H9 (cell line): ENCODE measurements at regions not wholly inside any gene's neighbourhood (a gene's known extent, or its start where the extent isn't known, plus 50 kb on each side); places are given as distances from the start of the nearest gene placed in this dataset.

Experiments used
- DNase-seq: peaks from one replicate; pipeline ENCODE4 v3.0.0-alpha.2; 2017
- H2AFZ ChIP-seq: one replicate; pipeline ENCODE4 v1.6.1; 2013; ENCODE audit warnings: mild to moderate bottlenecking, low read length, control low read depth, moderate library complexity
- H2AK5ac ChIP-seq: 2 replicates; pipeline ENCODE4 v1.6.1; 2013; ENCODE audit warnings: low read length, control low read depth, mixed read lengths; ENCODE audit not compliant: insufficient read length
- H2BK120ac ChIP-seq: one replicate; pipeline ENCODE4 v1.6.1; 2013; ENCODE audit warnings: low read depth, mild to moderate bottlenecking, low read length, control low read depth, inconsistent platforms; ENCODE audit not compliant: poor library complexity, severe bottlenecking
- H2BK12ac ChIP-seq: 2 replicates; pipeline ENCODE4 v1.6.1; 2013; ENCODE audit warnings: low read length, control low read depth, mixed read lengths, low read depth; ENCODE audit not compliant: insufficient read length
- H2BK15ac ChIP-seq: 2 replicates; pipeline ENCODE4 v1.6.1; 2013; ENCODE audit warnings: low read depth, low read length, control low read depth
- H2BK20ac ChIP-seq: one replicate; pipeline ENCODE4 v1.6.1; 2013; ENCODE audit warnings: low read depth, mild to moderate bottlenecking, low read length, control low read depth, inconsistent platforms; ENCODE audit not compliant: poor library complexity, severe bottlenecking
- H2BK5ac ChIP-seq: 2 replicates; pipeline ENCODE4 v1.6.1; 2013; ENCODE audit warnings: low read length, control low read depth, mixed read lengths; ENCODE audit not compliant: insufficient read length
- H3K14ac ChIP-seq: 2 replicates; pipeline ENCODE4 v1.6.1; 2013; ENCODE audit warnings: low read length, control low read depth; ENCODE audit not compliant: insufficient read depth
- H3K18ac ChIP-seq: 2 replicates; pipeline ENCODE4 v1.6.1; 2013; ENCODE audit warnings: low read depth, mild to moderate bottlenecking, mixed read lengths, low read length, control low read depth; ENCODE audit not compliant: insufficient read length
- H3K23ac ChIP-seq: 2 replicates; pipeline ENCODE4 v1.6.1; 2013; ENCODE audit warnings: low read length, control low read depth, mixed read lengths, low read depth; ENCODE audit not compliant: insufficient read length
- H3K23me2 ChIP-seq: 2 replicates; pipeline ENCODE4 v1.6.1; 2013; ENCODE audit warnings: low read depth, mild to moderate bottlenecking, mixed read lengths, low read length, control low read depth; ENCODE audit not compliant: insufficient read length, poor library complexity, severe bottlenecking
- H3K27ac ChIP-seq: 2 replicates; pipeline ENCODE4 v1.5.1; 2013; ENCODE audit warnings: low read length, control low read depth, mixed read lengths, low read depth; ENCODE audit not compliant: insufficient read length
- H3K27me3 ChIP-seq: 2 replicates; pipeline ENCODE4 v1.6.1; 2013; ENCODE audit warnings: low read length, control low read depth, inconsistent platforms; ENCODE audit not compliant: insufficient read depth
- H3K4ac ChIP-seq: 2 replicates; pipeline ENCODE4 v1.6.1; 2013; ENCODE audit warnings: low read depth, mild to moderate bottlenecking, control low read depth, inconsistent platforms, low read length, moderate library complexity
- H3K4me1 ChIP-seq: 2 replicates; pipeline ENCODE4 v1.6.1; 2013; ENCODE audit warnings: low read length, control low read depth, inconsistent platforms; ENCODE audit not compliant: insufficient read depth
- H3K4me2 ChIP-seq: 2 replicates; pipeline ENCODE4 v1.6.1; 2013; ENCODE audit warnings: low read length, control low read depth, mixed read lengths; ENCODE audit not compliant: insufficient read length, insufficient read depth
- H3K56ac ChIP-seq: 2 replicates; pipeline ENCODE4 v1.6.1; 2013; ENCODE audit warnings: low read depth, mild to moderate bottlenecking, mixed read lengths, low read length, control low read depth; ENCODE audit not compliant: insufficient read length
- H3K79me1 ChIP-seq: 2 replicates; pipeline ENCODE4 v1.6.1; 2013; ENCODE audit warnings: low read depth, mild to moderate bottlenecking, moderate library complexity, low read length, control low read depth, inconsistent platforms; ENCODE audit not compliant: insufficient read depth, poor library complexity, severe bottlenecking
- H3K79me2 ChIP-seq: 2 replicates; pipeline ENCODE4 v1.6.1; 2013; ENCODE audit warnings: low read length, control low read depth, inconsistent platforms; ENCODE audit not compliant: insufficient read depth
- H3K9ac ChIP-seq: 2 replicates; pipeline ENCODE4 v1.6.1; 2013; ENCODE audit warnings: low read length, control low read depth, mixed read lengths; ENCODE audit not compliant: insufficient read length; ENCODE audit errors: extremely low read depth
- H3K9me3 ChIP-seq: one replicate; pipeline ENCODE4 v1.6.1; 2013; ENCODE audit warnings: low read depth, low read length, inconsistent platforms; ENCODE audit not compliant: control insufficient read depth
- H3T11ph ChIP-seq: one replicate; pipeline ENCODE4 v1.6.1; 2013; ENCODE audit warnings: mild to moderate bottlenecking, low read length, control low read depth, inconsistent platforms
- H4K20me1 ChIP-seq: one replicate; pipeline ENCODE4 v1.6.1; 2013; ENCODE audit not compliant: control insufficient read depth, insufficient read length, insufficient read depth
- H4K5ac ChIP-seq: 2 replicates; pipeline ENCODE4 v1.6.1; 2013; ENCODE audit warnings: low read depth, mild to moderate bottlenecking, mixed read lengths, low read length, control low read depth; ENCODE audit not compliant: insufficient read length
- H4K8ac ChIP-seq: replicated peaks from 2 replicates; pipeline ENCODE4 v1.6.1; 2013; ENCODE audit warnings: low read length, control low read depth, mixed read lengths, low read depth; ENCODE audit not compliant: insufficient read length
- H4K91ac ChIP-seq: 2 replicates; pipeline ENCODE4 v1.6.1; 2013; ENCODE audit warnings: low read depth, mild to moderate bottlenecking, moderate library complexity, mixed read lengths, low read length, control low read depth; ENCODE audit not compliant: insufficient read length
- H3K27ac Mint-ChIP-seq, 3 experiments: 2 replicates in 2 of 3; 3 replicates in 1 of 3; pipeline ENCODE4 v1.8.0; 2020 to 2021; ENCODE audit warnings: mixed read lengths in 3 of 3, mild to moderate bottlenecking in 1 of 3, moderate library complexity in 1 of 3
- H3K27me3 Mint-ChIP-seq: 2 replicates; pipeline ENCODE4 v1.8.0; 2021; ENCODE audit warnings: low read depth, mild to moderate bottlenecking, moderate library complexity, mixed read lengths
- H3K36me3 Mint-ChIP-seq, 3 experiments: 2 replicates in 2 of 3; 3 replicates in 1 of 3; pipeline ENCODE4 v1.8.0; 2020 to 2021; ENCODE audit warnings: low read depth in 3 of 3, mixed read lengths in 3 of 3; ENCODE audit not compliant: insufficient read depth in 1 of 3
- H3K4me1 Mint-ChIP-seq, 2 experiments: 2 replicates each; pipeline ENCODE4 v1.8.0; 2020; ENCODE audit warnings: mixed read lengths in 2 of 2
- H3K4me3 Mint-ChIP-seq, 2 experiments: 2 replicates in 1 of 2; 3 replicates in 1 of 2; pipeline ENCODE4 v1.8.0; 2020 to 2021; ENCODE audit warnings: mild to moderate bottlenecking in 2 of 2, mixed read lengths in 2 of 2, moderate library complexity in 1 of 2
- H3K9me3 Mint-ChIP-seq, 2 experiments: 2 replicates in 1 of 2; 3 replicates in 1 of 2; pipeline ENCODE4 v1.8.0; 2020; ENCODE audit warnings: mild to moderate bottlenecking in 2 of 2, mixed read lengths in 2 of 2, moderate library complexity in 1 of 2
- CTCF ChIP-seq: fragments of 200-600 bp; sonication (generic); conservative IDR thresholded peaks from 3 replicates; pipeline ENCODE4 v1.8.0; 2021; ENCODE audit warnings: antibody characterized with exemption, mild to moderate bottlenecking
- WGBS: extraction: QIAGEN DNeasy Blood & Tissue Kit; methylation state at CpG from one replicate; pipeline ENCODE4 v1.1.7; 2013; ENCODE audit warnings: missing lambda C conversion rate, low lambda C conversion rate, mixed read lengths; ENCODE audit not compliant: insufficient read length; ENCODE audit errors: extremely low coverage; 5-methylcytosine and 5-hydroxymethylcytosine counted together

DNA sequence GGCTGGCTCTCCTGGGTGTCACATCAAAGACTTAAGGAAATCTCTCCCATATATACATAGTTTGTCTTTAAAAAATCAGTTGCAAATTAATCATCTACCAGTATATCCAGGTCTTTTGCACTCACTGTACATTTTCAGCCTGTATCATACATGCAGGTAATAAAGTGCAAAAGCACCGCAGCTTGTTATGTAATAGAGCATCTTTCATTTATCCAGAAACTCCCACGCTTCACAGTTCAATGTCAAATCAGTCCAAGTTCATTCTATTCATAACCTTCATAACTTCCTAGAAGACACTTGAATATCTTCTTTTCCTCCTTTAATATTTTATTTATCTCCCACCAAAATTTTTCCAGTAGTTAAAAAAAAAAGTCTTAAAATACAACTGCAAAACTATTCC is 89.6 kb upstream of the KCTD1 start:
- no peak for DNase-seq
- Histone ChIP-seq H2BK120ac (no peak overlapping the region), H4K20me1 (no peaks in the 10 kb centered on the region), H2AK5ac (no peak overlapping the region), H3T11ph (no peak overlapping the region), H3K4me2 (no peak overlapping the region), H4K91ac (no peak overlapping the region), H3K14ac (no peak overlapping the region), H3K79me2 (no peaks in the 10 kb centered on the region), H3K9me3 (no peaks in the 10 kb centered on the region), H3K27me3 (no peaks in the 10 kb centered on the region), H3K23me2 (no peaks in the 10 kb centered on the region), H3K18ac (no peak overlapping the region), H3K79me1 (no peaks in the 10 kb centered on the region), H2BK20ac (no peak overlapping the region), H2AFZ (no peak overlapping the region), H3K23ac (no peak overlapping the region), H3K4me1 (no peaks in the 10 kb centered on the region), H3K4ac (no peak overlapping the region), H2BK12ac (no peak overlapping the region), H4K8ac (no peak overlapping the region), H2BK15ac (no peak overlapping the region), H2BK5ac (no peak overlapping the region), H4K5ac (no peak overlapping the region), H3K56ac (no peak overlapping the region), H3K27ac (no peak overlapping the region), H3K9ac (no peak overlapping the region)
- Mint-ChIP-seq H3K9me3 (no peaks in the 10 kb centered on the region), H3K36me3 (no peaks in the 10 kb centered on the region; a peak in 1 of 7 replicates), H3K4me3 (no peak overlapping the region), H3K27me3 (peaks cover 3% of the 10 kb centered on the region), H3K27ac (no peak overlapping the region), H3K4me1 (no peaks in the 10 kb centered on the region)
- WGBS = no CpG with 5 or more reads among the region's 2 CpGs
- TF ChIP-seq CTCF = no peak
